Endothelial cell of umbilical vein (primary cell): ENCODE measurements at regions not wholly inside any gene's neighbourhood (a gene's known extent, or its start where the extent isn't known, plus 50 kb on each side); places are given as distances from the start of the nearest gene placed in this dataset.

ENCODE experiments used
- BruUV-seq: library from RNA; stranded (reverse); fragments of 400-500 nt; replicated peaks from 2 replicates; lab custom pipeline; 2021; lab: Mats Ljungman, UMichigan
- CTCF ChIA-PET: fragments of 300-600, 350-600 bp; sonication (Branson Sonifier 250); formaldehyde crosslinking; loops from one replicate; lab custom pipeline; 2021; ENCODE audit warnings: antibody characterized with exemption, inconsistent platforms; lab: Charles Lee
- POLR2A ChIA-PET: fragments of 300-600, 350-600 bp; sonication (Branson Sonifier 250); formaldehyde crosslinking; loops from one replicate; lab custom pipeline; 2021; ENCODE audit warnings: antibody characterized with exemption, inconsistent platforms; lab: Charles Lee
- DNase-seq: peaks from one replicate; pipeline ENCODE4 v3.0.0-alpha.2; 2011; ENCODE audit warnings: low read depth, low spot score
- FAIRE-seq: peaks from 2 replicates; lab custom pipeline; 2011; peaks lifted over from hg19 to GRCh38; lab: Jason Lieb, UNC
- H2AFZ ChIP-seq: 2 replicates; pipeline ENCODE4 v1.6.0; 2012; ENCODE audit warnings: low read depth, low read length, control low read depth, inconsistent platforms
- H3K27ac ChIP-seq: 2 replicates; pipeline ENCODE4 v1.5.1; 2011; ENCODE audit warnings: low read depth, mild to moderate bottlenecking, control low read depth, low read length, moderate library complexity; ENCODE audit not compliant: insufficient read depth
- H3K27me3 ChIP-seq, 2 experiments: 2 replicates each; pipeline versions ENCODE4 v1.6.0 to v1.6.1; 2011; ENCODE audit warnings: low read length in 2 of 2, mixed read lengths in 1 of 2; ENCODE audit not compliant: control insufficient read depth in 2 of 2, insufficient read depth in 2 of 2
- H3K36me3 ChIP-seq, 2 experiments: 2 replicates in 1 of 2; 3 replicates in 1 of 2; pipeline ENCODE4 v1.5.1; 2011; ENCODE audit warnings: low read length in 2 of 2, mild to moderate bottlenecking in 1 of 2, moderate library complexity in 1 of 2; ENCODE audit not compliant: control insufficient read depth in 2 of 2, insufficient read depth in 2 of 2; ENCODE audit errors: extremely low read depth in 1 of 2
- H3K4me1 ChIP-seq: 3 replicates; pipeline ENCODE4 v1.5.1; 2011; ENCODE audit warnings: mild to moderate bottlenecking, low read length; ENCODE audit not compliant: control insufficient read depth, insufficient read depth; ENCODE audit errors: extremely low read depth
- H3K4me2 ChIP-seq: 2 replicates; pipeline ENCODE4 v1.6.1; 2011; ENCODE audit warnings: low read length, control low read depth, mixed read lengths; ENCODE audit not compliant: insufficient read depth
- H3K4me3 ChIP-seq, 3 experiments: fragments of 200-600 bp in 1 of 3; sonication (generic), shearing (Covaris generic) in 1 of 3; replicated peaks in 1 of 3; 2 replicates each; pipeline ENCODE4 v1.5.1; 2011 to 2016; ENCODE audit warnings: control low read depth in 3 of 3, low read length in 3 of 3, mild to moderate bottlenecking in 2 of 3, inconsistent platforms in 1 of 3, low read depth in 1 of 3, moderate library complexity in 1 of 3; ENCODE audit not compliant: insufficient read depth in 1 of 3
- H3K79me2 ChIP-seq: 2 replicates; pipeline ENCODE4 v1.6.0; 2012; ENCODE audit warnings: low read length, inconsistent platforms; ENCODE audit not compliant: control insufficient read depth, insufficient read depth
- H3K9ac ChIP-seq: replicated peaks from 2 replicates; pipeline ENCODE3; 2011; ENCODE audit warnings: low read length, control low read depth; ENCODE audit not compliant: insufficient read depth; ENCODE audit errors: extremely low read depth
- H3K9me1 ChIP-seq: replicated peaks from 3 replicates; pipeline ENCODE4 v1.6.0; 2011; ENCODE audit warnings: mild to moderate bottlenecking, low read length; ENCODE audit not compliant: control insufficient read depth, insufficient read depth; ENCODE audit errors: extremely low read depth
- H3K9me3 ChIP-seq: replicated peaks from 2 replicates; pipeline ENCODE4 v1.5.1; 2012; ENCODE audit warnings: low read length, inconsistent platforms; ENCODE audit not compliant: control insufficient read depth, insufficient read depth
- H4K20me1 ChIP-seq: replicated peaks from 2 replicates; pipeline ENCODE3; 2011; ENCODE audit warnings: mild to moderate bottlenecking, low read length; ENCODE audit not compliant: control insufficient read depth, insufficient read depth; ENCODE audit errors: extremely low read depth
- EZH2 ChIP-seq: IDR thresholded peaks from 2 replicates; pipeline ENCODE4 v1.6.1; 2012; ENCODE audit warnings: borderline replicate concordance, low read depth, mild to moderate bottlenecking, moderate library complexity, low read length, inconsistent platforms; ENCODE audit not compliant: severe bottlenecking
- FOS ChIP-seq: IDR thresholded peaks from 2 replicates; pipeline ENCODE4 v1.6.1; 2011; ENCODE audit warnings: mild to moderate bottlenecking, low read length, moderate library complexity, borderline replicate concordance; ENCODE audit not compliant: insufficient read depth
- GATA2 ChIP-seq: IDR thresholded peaks from 2 replicates; pipeline ENCODE4 v1.7.0; 2011; ENCODE audit warnings: low read depth, mild to moderate bottlenecking, moderate library complexity, mixed read lengths, low read length; ENCODE audit not compliant: insufficient read length, insufficient read depth
- JUN ChIP-seq: IDR thresholded peaks from 2 replicates; pipeline ENCODE4 v1.6.1; 2011; ENCODE audit warnings: borderline replicate concordance, low read depth; ENCODE audit not compliant: insufficient read length, insufficient read depth
- MAX ChIP-seq: IDR thresholded peaks from 2 replicates; pipeline ENCODE4 v1.6.1; 2011; ENCODE audit not compliant: insufficient read depth, insufficient read length
- MYC ChIP-seq: IDR thresholded peaks from one replicate; pipeline ENCODE4 v1.6.1; 2011; ENCODE audit warnings: mild to moderate bottlenecking, low read depth, low read length
- POLR2A ChIP-seq: IDR thresholded peaks from 2 replicates; pipeline ENCODE4 v1.6.1; 2012; ENCODE audit warnings: low read depth, mild to moderate bottlenecking, control low read depth, low read length
- POLR2AphosphoS5 ChIP-seq: IDR thresholded peaks from 2 replicates; pipeline ENCODE4 v1.6.1; 2012; ENCODE audit warnings: low read depth, mild to moderate bottlenecking, control low read depth, low read length, moderate library complexity; ENCODE audit not compliant: insufficient read depth
- dilution Hi-C: fragments of 300-500 bp; cut with MboI; formaldehyde crosslinking; loops from one replicate; pipeline ENCODE4 v1.15.0; 2019; ENCODE audit warnings: low sequenced_read_pairs; ENCODE audit not compliant: extremely low pct_ligation_motif_present
- intact Hi-C: fragments of 100-400 bp; cut with micrococcal nuclease; formaldehyde crosslinking; loops from one replicate; pipeline ENCODE4 v1.10.0; 2022
- TF ChIP-seq, protein P1 (sequence below), 2 donors: IDR thresholded peaks; 1 replicate in 1 of 2; 2 replicates in 1 of 2; pipeline ENCODE4 v1.5.1; 2011; ENCODE audit warnings: low read length in 2 of 2, mild to moderate bottlenecking in 2 of 2, moderate library complexity in 2 of 2, control low read depth in 1 of 2, inconsistent platforms in 1 of 2, low read depth in 1 of 2; ENCODE audit not compliant: insufficient read depth in 1 of 2; ENCODE audit errors: extremely low read depth in 1 of 2

GRCh38 chr6:135797361-135797760 lies 54.1 kb upstream of the PDE7B start:
- no peak for FAIRE-seq
- Histone ChIP-seq H3K4me3 (no peak overlapping the region), H3K27me3 (no peaks in the 10 kb centered on the region), H3K27ac (no peak overlapping the region), H2AFZ (no peak overlapping the region), H3K9ac (no peak overlapping the region), H3K79me2 (no peaks in the 10 kb centered on the region), H4K20me1 (no peaks in the 10 kb centered on the region), H3K4me1 (no peaks in the 10 kb centered on the region), H3K4me2 (no peak overlapping the region), H3K9me3 (no peaks in the 10 kb centered on the region), H3K9me1 (no peaks in the 10 kb centered on the region), H3K36me3 (no peaks in the 10 kb centered on the region)
- intact Hi-C loops (no loop called here), dilution Hi-C loops (no loop called here)
- TF ChIP-seq POLR2AphosphoS5 (no peak), FOS (no peak), JUN (no peak), EZH2 (no peak), POLR2A (no peak), GATA2 (no peak), MAX (no peak), MYC (no peak)
- TF ChIP-seq, protein P1, sequence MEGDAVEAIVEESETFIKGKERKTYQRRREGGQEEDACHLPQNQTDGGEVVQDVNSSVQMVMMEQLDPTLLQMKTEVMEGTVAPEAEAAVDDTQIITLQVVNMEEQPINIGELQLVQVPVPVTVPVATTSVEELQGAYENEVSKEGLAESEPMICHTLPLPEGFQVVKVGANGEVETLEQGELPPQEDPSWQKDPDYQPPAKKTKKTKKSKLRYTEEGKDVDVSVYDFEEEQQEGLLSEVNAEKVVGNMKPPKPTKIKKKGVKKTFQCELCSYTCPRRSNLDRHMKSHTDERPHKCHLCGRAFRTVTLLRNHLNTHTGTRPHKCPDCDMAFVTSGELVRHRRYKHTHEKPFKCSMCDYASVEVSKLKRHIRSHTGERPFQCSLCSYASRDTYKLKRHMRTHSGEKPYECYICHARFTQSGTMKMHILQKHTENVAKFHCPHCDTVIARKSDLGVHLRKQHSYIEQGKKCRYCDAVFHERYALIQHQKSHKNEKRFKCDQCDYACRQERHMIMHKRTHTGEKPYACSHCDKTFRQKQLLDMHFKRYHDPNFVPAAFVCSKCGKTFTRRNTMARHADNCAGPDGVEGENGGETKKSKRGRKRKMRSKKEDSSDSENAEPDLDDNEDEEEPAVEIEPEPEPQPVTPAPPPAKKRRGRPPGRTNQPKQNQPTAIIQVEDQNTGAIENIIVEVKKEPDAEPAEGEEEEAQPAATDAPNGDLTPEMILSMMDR (IDR thresholded peaks at IDR 0.05; ENCODE audit: extremely low read depth in 1 of 2, insufficient read depth in 1 of 2, low read depth in 1 of 2, low read length in 2 of 2) = no peak
- CTCF ChIA-PET = no interaction called here
- no peak for DNase-seq
- POLR2A ChIA-PET = no interaction called here
- no TSS peak for BruUV-seq
